H9 (cell line): ENCODE measurements at regions not wholly inside any gene's neighbourhood (a gene's known extent, or its start where the extent isn't known, plus 50 kb on each side); places are given as distances from the start of the nearest gene placed in this dataset.

Source experiments
- DNase-seq: peaks from one replicate; pipeline ENCODE4 v3.0.0-alpha.2; 2017
- H2AFZ ChIP-seq: one replicate; pipeline ENCODE4 v1.6.1; 2013; ENCODE audit warnings: mild to moderate bottlenecking, low read length, control low read depth, moderate library complexity
- H2AK5ac ChIP-seq: 2 replicates; pipeline ENCODE4 v1.6.1; 2013; ENCODE audit warnings: low read length, control low read depth, mixed read lengths; ENCODE audit not compliant: insufficient read length
- H2BK120ac ChIP-seq: one replicate; pipeline ENCODE4 v1.6.1; 2013; ENCODE audit warnings: low read depth, mild to moderate bottlenecking, low read length, control low read depth, inconsistent platforms; ENCODE audit not compliant: poor library complexity, severe bottlenecking
- H2BK12ac ChIP-seq: 2 replicates; pipeline ENCODE4 v1.6.1; 2013; ENCODE audit warnings: low read length, control low read depth, mixed read lengths, low read depth; ENCODE audit not compliant: insufficient read length
- H2BK15ac ChIP-seq: 2 replicates; pipeline ENCODE4 v1.6.1; 2013; ENCODE audit warnings: low read depth, low read length, control low read depth
- H2BK20ac ChIP-seq: one replicate; pipeline ENCODE4 v1.6.1; 2013; ENCODE audit warnings: low read depth, mild to moderate bottlenecking, low read length, control low read depth, inconsistent platforms; ENCODE audit not compliant: poor library complexity, severe bottlenecking
- H2BK5ac ChIP-seq: 2 replicates; pipeline ENCODE4 v1.6.1; 2013; ENCODE audit warnings: low read length, control low read depth, mixed read lengths; ENCODE audit not compliant: insufficient read length
- H3K14ac ChIP-seq: 2 replicates; pipeline ENCODE4 v1.6.1; 2013; ENCODE audit warnings: low read length, control low read depth; ENCODE audit not compliant: insufficient read depth
- H3K18ac ChIP-seq: 2 replicates; pipeline ENCODE4 v1.6.1; 2013; ENCODE audit warnings: low read depth, mild to moderate bottlenecking, mixed read lengths, low read length, control low read depth; ENCODE audit not compliant: insufficient read length
- H3K23ac ChIP-seq: 2 replicates; pipeline ENCODE4 v1.6.1; 2013; ENCODE audit warnings: low read length, control low read depth, mixed read lengths, low read depth; ENCODE audit not compliant: insufficient read length
- H3K23me2 ChIP-seq: 2 replicates; pipeline ENCODE4 v1.6.1; 2013; ENCODE audit warnings: low read depth, mild to moderate bottlenecking, mixed read lengths, low read length, control low read depth; ENCODE audit not compliant: insufficient read length, poor library complexity, severe bottlenecking
- H3K27ac ChIP-seq: 2 replicates; pipeline ENCODE4 v1.5.1; 2013; ENCODE audit warnings: low read length, control low read depth, mixed read lengths, low read depth; ENCODE audit not compliant: insufficient read length
- H3K27me3 ChIP-seq: 2 replicates; pipeline ENCODE4 v1.6.1; 2013; ENCODE audit warnings: low read length, control low read depth, inconsistent platforms; ENCODE audit not compliant: insufficient read depth
- H3K4ac ChIP-seq: 2 replicates; pipeline ENCODE4 v1.6.1; 2013; ENCODE audit warnings: low read depth, mild to moderate bottlenecking, control low read depth, inconsistent platforms, low read length, moderate library complexity
- H3K4me1 ChIP-seq: 2 replicates; pipeline ENCODE4 v1.6.1; 2013; ENCODE audit warnings: low read length, control low read depth, inconsistent platforms; ENCODE audit not compliant: insufficient read depth
- H3K4me2 ChIP-seq: 2 replicates; pipeline ENCODE4 v1.6.1; 2013; ENCODE audit warnings: low read length, control low read depth, mixed read lengths; ENCODE audit not compliant: insufficient read length, insufficient read depth
- H3K56ac ChIP-seq: 2 replicates; pipeline ENCODE4 v1.6.1; 2013; ENCODE audit warnings: low read depth, mild to moderate bottlenecking, mixed read lengths, low read length, control low read depth; ENCODE audit not compliant: insufficient read length
- H3K79me1 ChIP-seq: 2 replicates; pipeline ENCODE4 v1.6.1; 2013; ENCODE audit warnings: low read depth, mild to moderate bottlenecking, moderate library complexity, low read length, control low read depth, inconsistent platforms; ENCODE audit not compliant: insufficient read depth, poor library complexity, severe bottlenecking
- H3K79me2 ChIP-seq: 2 replicates; pipeline ENCODE4 v1.6.1; 2013; ENCODE audit warnings: low read length, control low read depth, inconsistent platforms; ENCODE audit not compliant: insufficient read depth
- H3K9ac ChIP-seq: 2 replicates; pipeline ENCODE4 v1.6.1; 2013; ENCODE audit warnings: low read length, control low read depth, mixed read lengths; ENCODE audit not compliant: insufficient read length; ENCODE audit errors: extremely low read depth
- H3K9me3 ChIP-seq: one replicate; pipeline ENCODE4 v1.6.1; 2013; ENCODE audit warnings: low read depth, low read length, inconsistent platforms; ENCODE audit not compliant: control insufficient read depth
- H3T11ph ChIP-seq: one replicate; pipeline ENCODE4 v1.6.1; 2013; ENCODE audit warnings: mild to moderate bottlenecking, low read length, control low read depth, inconsistent platforms
- H4K20me1 ChIP-seq: one replicate; pipeline ENCODE4 v1.6.1; 2013; ENCODE audit not compliant: control insufficient read depth, insufficient read length, insufficient read depth
- H4K5ac ChIP-seq: 2 replicates; pipeline ENCODE4 v1.6.1; 2013; ENCODE audit warnings: low read depth, mild to moderate bottlenecking, mixed read lengths, low read length, control low read depth; ENCODE audit not compliant: insufficient read length
- H4K8ac ChIP-seq: replicated peaks from 2 replicates; pipeline ENCODE4 v1.6.1; 2013; ENCODE audit warnings: low read length, control low read depth, mixed read lengths, low read depth; ENCODE audit not compliant: insufficient read length
- H4K91ac ChIP-seq: 2 replicates; pipeline ENCODE4 v1.6.1; 2013; ENCODE audit warnings: low read depth, mild to moderate bottlenecking, moderate library complexity, mixed read lengths, low read length, control low read depth; ENCODE audit not compliant: insufficient read length
- H3K27ac Mint-ChIP-seq, 3 experiments: 2 replicates in 2 of 3; 3 replicates in 1 of 3; pipeline ENCODE4 v1.8.0; 2020 to 2021; ENCODE audit warnings: mixed read lengths in 3 of 3, mild to moderate bottlenecking in 1 of 3, moderate library complexity in 1 of 3
- H3K27me3 Mint-ChIP-seq: 2 replicates; pipeline ENCODE4 v1.8.0; 2021; ENCODE audit warnings: low read depth, mild to moderate bottlenecking, moderate library complexity, mixed read lengths
- H3K36me3 Mint-ChIP-seq, 3 experiments: 2 replicates in 2 of 3; 3 replicates in 1 of 3; pipeline ENCODE4 v1.8.0; 2020 to 2021; ENCODE audit warnings: low read depth in 3 of 3, mixed read lengths in 3 of 3; ENCODE audit not compliant: insufficient read depth in 1 of 3
- H3K4me1 Mint-ChIP-seq, 2 experiments: 2 replicates each; pipeline ENCODE4 v1.8.0; 2020; ENCODE audit warnings: mixed read lengths in 2 of 2
- H3K4me3 Mint-ChIP-seq, 2 experiments: 2 replicates in 1 of 2; 3 replicates in 1 of 2; pipeline ENCODE4 v1.8.0; 2020 to 2021; ENCODE audit warnings: mild to moderate bottlenecking in 2 of 2, mixed read lengths in 2 of 2, moderate library complexity in 1 of 2
- H3K9me3 Mint-ChIP-seq, 2 experiments: 2 replicates in 1 of 2; 3 replicates in 1 of 2; pipeline ENCODE4 v1.8.0; 2020; ENCODE audit warnings: mild to moderate bottlenecking in 2 of 2, mixed read lengths in 2 of 2, moderate library complexity in 1 of 2
- WGBS: extraction: QIAGEN DNeasy Blood & Tissue Kit; methylation state at CpG from one replicate; pipeline ENCODE4 v1.1.7; 2013; ENCODE audit warnings: missing lambda C conversion rate, low lambda C conversion rate, mixed read lengths; ENCODE audit not compliant: insufficient read length; ENCODE audit errors: extremely low coverage; 5-methylcytosine and 5-hydroxymethylcytosine counted together
- TF ChIP-seq, protein P1 (sequence below): fragments of 200-600 bp; sonication (generic); conservative IDR thresholded peaks from 3 replicates; pipeline ENCODE4 v1.8.0; 2021; ENCODE audit warnings: antibody characterized with exemption, mild to moderate bottlenecking

DNA sequence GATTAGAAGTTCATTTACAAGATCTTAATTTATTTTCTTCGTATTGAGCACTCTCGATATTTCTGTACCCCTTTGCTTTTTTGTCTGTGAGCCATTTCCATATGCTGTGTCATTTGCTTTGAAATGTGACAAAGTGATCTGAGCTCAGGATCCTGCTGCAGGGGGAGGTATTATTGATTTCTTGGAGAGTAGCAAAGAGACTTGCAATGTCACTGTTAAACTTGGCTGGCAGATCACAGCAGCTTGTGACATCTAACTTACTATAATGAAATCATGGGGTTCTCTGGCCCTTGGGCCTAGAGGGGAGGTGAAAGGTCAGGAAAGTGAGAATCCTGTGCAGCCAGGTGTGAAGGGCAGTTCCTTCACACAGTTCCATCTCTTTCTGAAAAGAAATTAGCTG, 923.4 kb downstream of the REEP3 start:
- Mint-ChIP-seq H3K36me3 (peaks cover 9 to 15% (median 14%) of the 10 kb centered on the region in 3 experiments), H3K9me3 (peaks cover 16 to 17% of the 10 kb centered on the region in 2 experiments), H3K27me3 (no peaks in the 10 kb centered on the region), H3K27ac (no peak overlapping the region), H3K4me3 (no peak overlapping the region), H3K4me1 (no peaks in the 10 kb centered on the region)
- Histone ChIP-seq H2BK15ac (no peak overlapping the region), H4K5ac (no peak overlapping the region), H3K79me2 (no peaks in the 10 kb centered on the region), H2AFZ (no peak overlapping the region), H3K18ac (no peak overlapping the region), H3K27me3 (no peaks in the 10 kb centered on the region), H2AK5ac (no peak overlapping the region), H3K79me1 (no peaks in the 10 kb centered on the region), H3K23ac (no peak overlapping the region), H3T11ph (no peak overlapping the region), H4K91ac (no peak overlapping the region), H3K4ac (no peak overlapping the region), H2BK12ac (no peak overlapping the region), H2BK20ac (no peak overlapping the region), H3K27ac (no peak overlapping the region), H3K14ac (no peak overlapping the region), H3K4me2 (no peak overlapping the region), H3K9ac (no peak overlapping the region), H3K4me1 (no peaks in the 10 kb centered on the region), H3K56ac (no peak overlapping the region), H2BK5ac (no peak overlapping the region), H4K20me1 (no peaks in the 10 kb centered on the region), H3K9me3 (no peaks in the 10 kb centered on the region), H2BK120ac (no peak overlapping the region), H3K23me2 (no peaks in the 10 kb centered on the region), H4K8ac (no peak overlapping the region)
- WGBS: no CpG with 5 or more reads among the region's 2 CpGs
- TF ChIP-seq, protein P1, sequence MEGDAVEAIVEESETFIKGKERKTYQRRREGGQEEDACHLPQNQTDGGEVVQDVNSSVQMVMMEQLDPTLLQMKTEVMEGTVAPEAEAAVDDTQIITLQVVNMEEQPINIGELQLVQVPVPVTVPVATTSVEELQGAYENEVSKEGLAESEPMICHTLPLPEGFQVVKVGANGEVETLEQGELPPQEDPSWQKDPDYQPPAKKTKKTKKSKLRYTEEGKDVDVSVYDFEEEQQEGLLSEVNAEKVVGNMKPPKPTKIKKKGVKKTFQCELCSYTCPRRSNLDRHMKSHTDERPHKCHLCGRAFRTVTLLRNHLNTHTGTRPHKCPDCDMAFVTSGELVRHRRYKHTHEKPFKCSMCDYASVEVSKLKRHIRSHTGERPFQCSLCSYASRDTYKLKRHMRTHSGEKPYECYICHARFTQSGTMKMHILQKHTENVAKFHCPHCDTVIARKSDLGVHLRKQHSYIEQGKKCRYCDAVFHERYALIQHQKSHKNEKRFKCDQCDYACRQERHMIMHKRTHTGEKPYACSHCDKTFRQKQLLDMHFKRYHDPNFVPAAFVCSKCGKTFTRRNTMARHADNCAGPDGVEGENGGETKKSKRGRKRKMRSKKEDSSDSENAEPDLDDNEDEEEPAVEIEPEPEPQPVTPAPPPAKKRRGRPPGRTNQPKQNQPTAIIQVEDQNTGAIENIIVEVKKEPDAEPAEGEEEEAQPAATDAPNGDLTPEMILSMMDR: no peak
- no peak for DNase-seq
